CD4-positive, alpha-beta T cell (primary cell): ENCODE measurements at regions not wholly inside any gene's neighbourhood (a gene's known extent, or its start where the extent isn't known, plus 50 kb on each side); places are given as distances from the start of the nearest gene placed in this dataset.
A peak's percentile ranks its signal among the peaks of the same experiment; 100 is the strongest.

Source experiments
- ATAC-seq: fragments of 200-7000 bp; cut with Tn5 transposase; one replicate; pipeline ENCODE4 v1.10.0; 2022; ENCODE audit warnings: mild to moderate bottlenecking; ENCODE audit not compliant: poor library complexity
- CTCF ChIA-PET: fragments of 350-600 bp; sonication (Branson Sonifier 250); formaldehyde crosslinking; loops from one replicate; lab custom pipeline; 2021; ENCODE audit warnings: antibody characterized with exemption, inconsistent platforms; lab: Charles Lee
- POLR2A ChIA-PET: fragments of 350-600 bp; sonication (Branson Sonifier 250); formaldehyde crosslinking; loops from one replicate; lab custom pipeline; 2021; ENCODE audit warnings: antibody characterized with exemption, inconsistent platforms; lab: Charles Lee
- DNase-seq, 14 experiments: peaks; one replicate each; pipeline ENCODE4 v3.0.0-alpha.2; 2013 to 2020; ENCODE audit warnings: mixed read lengths in 2 of 14
- H3K27ac ChIP-seq, 2 donors: one replicate each; pipeline versions ENCODE4 v1.5.1 to v1.7.0; 2013; ENCODE audit warnings: low read length in 2 of 2, low read depth in 1 of 2, mild to moderate bottlenecking in 1 of 2
- H3K27me3 ChIP-seq, 2 experiments: 1 replicate in 1 of 2; 2 replicates in 1 of 2; pipeline versions ENCODE4 v1.6.1 to v1.7.0; 2013; ENCODE audit warnings: low read length in 2 of 2, control low read depth in 1 of 2, mild to moderate bottlenecking in 1 of 2, moderate library complexity in 1 of 2; ENCODE audit not compliant: insufficient read depth in 2 of 2, control insufficient read depth in 1 of 2
- H3K36me3 ChIP-seq: one replicate; pipeline ENCODE4 v1.6.1; 2013; ENCODE audit warnings: low read length, control low read depth; ENCODE audit not compliant: insufficient read depth
- H3K4me1 ChIP-seq: one replicate; pipeline ENCODE4 v1.6.1; 2013; ENCODE audit warnings: low read length, control low read depth; ENCODE audit not compliant: insufficient read depth
- H3K4me3 ChIP-seq: one replicate; pipeline ENCODE4 v1.5.1; 2013; ENCODE audit warnings: mild to moderate bottlenecking, low read length, moderate library complexity
- H3K9me3 ChIP-seq, 2 experiments: 1 replicate in 1 of 2; 2 replicates in 1 of 2; pipeline versions ENCODE4 v1.6.1 to v1.7.0; 2013; ENCODE audit warnings: low read length in 2 of 2, mild to moderate bottlenecking in 2 of 2, control low read depth in 1 of 2, moderate library complexity in 1 of 2; ENCODE audit not compliant: control insufficient read depth in 1 of 2, insufficient read depth in 1 of 2
- H3K27ac Mint-ChIP-seq: one replicate; pipeline ENCODE4 v1.8.0; 2020; ENCODE audit warnings: mixed read lengths
- H3K27me3 Mint-ChIP-seq: one replicate; pipeline ENCODE4 v1.8.0; 2021; ENCODE audit warnings: mixed read lengths
- H3K36me3 Mint-ChIP-seq: one replicate; pipeline ENCODE4 v1.8.0; 2021; ENCODE audit warnings: low read depth, mixed read lengths
- H3K4me1 Mint-ChIP-seq: one replicate; pipeline ENCODE4 v1.8.0; 2021; ENCODE audit warnings: low read depth, mixed read lengths
- H3K4me3 Mint-ChIP-seq: one replicate; pipeline ENCODE4 v1.8.0; 2020; ENCODE audit warnings: mild to moderate bottlenecking, mixed read lengths
- H3K9me3 Mint-ChIP-seq: one replicate; pipeline ENCODE4 v1.8.0; 2020; ENCODE audit warnings: mixed read lengths
- intact Hi-C, 2 experiments: fragments of 100-400 bp; cut with DNase I in 1 of 2; cut with micrococcal nuclease in 1 of 2; formaldehyde crosslinking; loops; one replicate each; pipeline versions ENCODE4 v1.15.1 to v1.9.0; 2023 to 2025; cut with DNase I, micrococcal nuclease
- TF ChIP-seq, protein P1 (sequence below): fragments of 200-600 bp; IDR thresholded peaks from one replicate; pipeline ENCODE4 v1.8.0; 2022; ENCODE audit warnings: antibody characterized with exemption, mild to moderate bottlenecking

DNA sequence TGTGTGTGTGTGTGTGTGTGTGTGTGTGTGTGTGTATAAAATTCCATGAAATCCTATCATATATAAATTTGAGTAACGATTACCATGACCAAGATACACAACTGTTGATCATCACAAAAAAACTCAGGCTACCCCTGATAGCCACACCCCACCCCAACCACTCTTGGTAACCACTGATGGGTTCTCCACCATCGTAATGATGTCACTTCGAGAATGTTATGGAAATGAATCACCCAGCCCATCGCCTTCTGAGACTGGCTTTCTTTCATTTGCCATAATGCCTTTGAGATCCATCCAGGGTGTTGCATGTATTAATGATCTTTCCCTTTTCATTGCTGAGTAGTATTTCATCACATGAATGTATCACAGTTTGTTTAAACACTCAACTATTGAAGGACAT is 496.0 kb downstream of the MIAT start:
- no peaks in the 10 kb centered on the region for H3K4me1 ChIP-seq
- DNase-seq (peak in 1 of 14 experiments; percentile 18), ATAC-seq (no peak)
- H3K36me3 ChIP-seq, result no peaks in the 10 kb centered on the region
- H3K27ac ChIP-seq, result no peak overlapping the region
- H3K4me3 ChIP-seq, result no peak overlapping the region
- Mint-ChIP-seq H3K36me3 (no peaks in the 10 kb centered on the region), H3K4me1 (no peaks in the 10 kb centered on the region), H3K27me3 (peaks cover 59% of the 10 kb centered on the region), H3K4me3 (no peak overlapping the region), H3K27ac (no peak overlapping the region), H3K9me3 (peaks cover 2% of the 10 kb centered on the region)
- H3K9me3 ChIP-seq, result peaks cover 0 to 3% of the 10 kb centered on the region in 2 experiments
- peaks cover 5 to 8% of the 10 kb centered on the region in 2 experiments for H3K27me3 ChIP-seq
- intact Hi-C loops, result no loop called here
- CTCF ChIA-PET, result no interaction called here
- TF ChIP-seq, protein P1, sequence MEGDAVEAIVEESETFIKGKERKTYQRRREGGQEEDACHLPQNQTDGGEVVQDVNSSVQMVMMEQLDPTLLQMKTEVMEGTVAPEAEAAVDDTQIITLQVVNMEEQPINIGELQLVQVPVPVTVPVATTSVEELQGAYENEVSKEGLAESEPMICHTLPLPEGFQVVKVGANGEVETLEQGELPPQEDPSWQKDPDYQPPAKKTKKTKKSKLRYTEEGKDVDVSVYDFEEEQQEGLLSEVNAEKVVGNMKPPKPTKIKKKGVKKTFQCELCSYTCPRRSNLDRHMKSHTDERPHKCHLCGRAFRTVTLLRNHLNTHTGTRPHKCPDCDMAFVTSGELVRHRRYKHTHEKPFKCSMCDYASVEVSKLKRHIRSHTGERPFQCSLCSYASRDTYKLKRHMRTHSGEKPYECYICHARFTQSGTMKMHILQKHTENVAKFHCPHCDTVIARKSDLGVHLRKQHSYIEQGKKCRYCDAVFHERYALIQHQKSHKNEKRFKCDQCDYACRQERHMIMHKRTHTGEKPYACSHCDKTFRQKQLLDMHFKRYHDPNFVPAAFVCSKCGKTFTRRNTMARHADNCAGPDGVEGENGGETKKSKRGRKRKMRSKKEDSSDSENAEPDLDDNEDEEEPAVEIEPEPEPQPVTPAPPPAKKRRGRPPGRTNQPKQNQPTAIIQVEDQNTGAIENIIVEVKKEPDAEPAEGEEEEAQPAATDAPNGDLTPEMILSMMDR, result no peak
- POLR2A ChIA-PET, result no interaction called here

DNA sequence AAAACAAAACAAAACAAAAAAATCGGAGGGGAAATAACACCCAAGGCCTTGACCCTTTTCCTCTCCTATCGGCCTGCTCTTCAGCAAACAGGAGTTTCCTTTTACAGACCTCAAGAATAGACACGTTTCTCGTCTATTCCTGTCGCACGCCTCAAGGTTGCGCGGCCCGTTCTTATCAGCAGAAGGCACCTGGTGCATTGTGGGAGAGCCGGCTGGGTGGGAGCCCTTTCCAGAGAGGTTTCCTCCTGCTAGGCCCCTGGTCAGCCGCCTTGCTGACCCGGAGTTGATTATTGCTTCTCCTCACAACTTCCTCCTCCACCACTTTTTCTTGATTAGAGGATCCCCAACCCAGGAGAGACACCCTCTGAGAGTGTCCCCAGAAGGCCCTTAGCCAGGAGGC is 497.3 kb downstream of the MIAT start:
- Mint-ChIP-seq H3K27me3 (peaks cover 59% of the 10 kb centered on the region), H3K27ac (no peak overlapping the region), H3K4me3 (no peak overlapping the region), H3K4me1 (no peaks in the 10 kb centered on the region), H3K36me3 (no peaks in the 10 kb centered on the region), H3K9me3 (peaks cover 2% of the 10 kb centered on the region)
- H3K27me3 ChIP-seq, result peaks cover 5 to 7% of the 10 kb centered on the region in 2 experiments
- H3K27ac ChIP-seq, result no peak overlapping the region
- ChIA-PET POLR2A (no interaction called here), CTCF (no interaction called here)
- DNase-seq (no peak), ATAC-seq (no peak)
- H3K4me1 ChIP-seq, result no peaks in the 10 kb centered on the region
- H3K9me3 ChIP-seq, result no peaks in the 10 kb centered on the region
- no peak overlapping the region for H3K4me3 ChIP-seq
- intact Hi-C loops, result no loop called here
- H3K36me3 ChIP-seq, result no peaks in the 10 kb centered on the region
- TF ChIP-seq, protein P1, result no peak

DNA sequence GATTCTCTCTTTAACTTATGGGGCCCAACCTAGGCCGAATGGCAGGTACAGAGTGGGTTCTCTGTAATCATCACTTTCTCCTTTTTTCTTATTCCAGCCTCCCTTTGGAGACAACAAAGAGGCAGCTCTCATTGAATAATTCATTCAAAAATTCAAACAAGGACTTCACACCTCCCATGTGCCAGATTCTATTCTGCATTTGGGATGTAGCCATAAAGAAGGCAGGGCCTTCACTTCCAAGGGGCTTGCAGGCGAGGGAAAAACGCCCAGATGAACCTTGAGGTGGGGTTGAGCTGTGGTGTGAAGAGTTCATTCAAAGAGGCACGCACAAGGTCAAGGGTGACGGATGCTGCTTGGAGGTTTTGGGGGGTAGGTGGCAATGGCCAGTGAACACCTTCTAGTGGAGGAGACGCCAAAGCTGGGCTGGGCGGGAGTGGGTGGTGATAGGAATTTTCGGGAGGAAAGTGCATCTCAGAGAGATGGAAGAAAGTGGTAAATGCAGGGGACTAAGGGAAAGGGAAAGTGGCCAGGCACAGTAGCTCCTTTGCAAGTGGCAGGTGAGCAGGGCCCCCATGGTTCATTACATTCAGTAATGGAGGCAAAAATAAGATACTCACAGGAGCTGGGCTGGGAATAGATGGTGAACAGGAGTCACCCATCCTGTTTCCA is 499.6 kb downstream of the MIAT start:
- POLR2A ChIA-PET, result no interaction called here
- intact Hi-C loops, result no loop called here
- H3K27me3 ChIP-seq, result peaks cover 4 to 5% of the 10 kb centered on the region in 2 experiments
- H3K4me1 Mint-ChIP-seq, result no peaks in the 10 kb centered on the region
- H3K36me3 ChIP-seq, result no peaks in the 10 kb centered on the region
- no peak overlapping the region for H3K27ac Mint-ChIP-seq
- H3K4me3 Mint-ChIP-seq, result no peak overlapping the region
- peaks cover 0 to 4% of the 10 kb centered on the region in 2 experiments for H3K9me3 ChIP-seq
- H3K27ac ChIP-seq, result no peak overlapping the region
- CTCF ChIA-PET, result no interaction called here
- DNase-seq (no peak), ATAC-seq (no peak)
- H3K4me3 ChIP-seq, result no peak overlapping the region
- peaks cover 50% of the 10 kb centered on the region for H3K27me3 Mint-ChIP-seq
- no peaks in the 10 kb centered on the region for H3K4me1 ChIP-seq
- TF ChIP-seq, protein P1, result no peak
- H3K36me3 Mint-ChIP-seq, result no peaks in the 10 kb centered on the region
- H3K9me3 Mint-ChIP-seq, result no peaks in the 10 kb centered on the region
